KBM-7 (cell line): ENCODE measurements at regions not wholly inside any gene's neighbourhood (a gene's known extent, or its start where the extent isn't known, plus 50 kb on each side); places are given as distances from the start of the nearest gene placed in this dataset.

ENCODE experiments used
- DNase-seq: peaks from one replicate; pipeline ENCODE4 v3.0.0-alpha.2; 2015
- in situ Hi-C: fragments of 300-500 bp; cut with MboI; formaldehyde crosslinking; loops from 2 replicates; pipeline ENCODE4 v1.14.3; 2020; ENCODE audit warnings: low sequenced_read_pairs, low pct_unique_long_range_greater_than_20kb, mixed read lengths

- in situ Hi-C loops, result no loop called here
Observed at GRCh38 chr7:25279705-25280104, 51.4 kb upstream of the NPVF start.

GRCh38 chr7:25280181-25280580 is 51.9 kb upstream of the NPVF start:
- no peak for DNase-seq
- in situ Hi-C loops, result no loop called here

More at GRCh38 chr7:25279705-25280104, 51.4 kb upstream of the NPVF start:
- no peak for DNase-seq

GRCh38 chr7:25282194-25282593 is 53.9 kb upstream of the NPVF start:
- in situ Hi-C loops, result no loop called here
- DNase-seq, result no peak

- in situ Hi-C loops, result no loop called here
- no peak for DNase-seq
Observed at GRCh38 chr7:25286756-25287155, 58.5 kb upstream of the NPVF start.

GRCh38 chr7:25287291-25287690 is 59.0 kb upstream of the NPVF start:
- no peak for DNase-seq
- in situ Hi-C loops, result no loop called here

GRCh38 chr7:25288556-25289307 is 60.4 kb upstream of the NPVF start:
- no peak for DNase-seq
- in situ Hi-C loops, result no loop called here

GRCh38 chr7:25289518-25289917 is 61.2 kb upstream of the NPVF start:
- DNase-seq, result no peak
- in situ Hi-C loops, result no loop called here

GRCh38 chr7:25294624-25295023 is 66.3 kb upstream of the NPVF start:
- in situ Hi-C loops, result no loop called here
- no peak for DNase-seq

GRCh38 chr7:25295387-25295786 is 67.1 kb upstream of the NPVF start:
- in situ Hi-C loops, result no loop called here
- no peak for DNase-seq

- in situ Hi-C loops, result no loop called here
- DNase-seq, result no peak
Observed at GRCh38 chr7:25296086-25296485, 67.8 kb upstream of the NPVF start.

GRCh38 chr7:25297278-25297677 is 69.0 kb upstream of the NPVF start:
- no peak for DNase-seq
- in situ Hi-C loops, result no loop called here

GRCh38 chr7:25303281-25304181 is 75.2 kb upstream of the NPVF start:
- DNase-seq, result no peak
- in situ Hi-C loops, result no loop called here

- in situ Hi-C loops, result no loop called here
- DNase-seq, result no peak
Observed at GRCh38 chr7:25304691-25305090, 76.4 kb upstream of the NPVF start.

GRCh38 chr7:25305831-25306230 is 77.5 kb upstream of the NPVF start:
- no peak for DNase-seq
- in situ Hi-C loops, result no loop called here

GRCh38 chr7:25307624-25308023 is 79.3 kb upstream of the NPVF start:
- DNase-seq, result no peak

GRCh38 chr7:25308246-25308645 is 80.0 kb upstream of the NPVF start:
- in situ Hi-C loops, result no loop called here
- DNase-seq, result no peak

More at GRCh38 chr7:25307624-25308023, 79.3 kb upstream of the NPVF start:
- in situ Hi-C loops, result no loop called here

GRCh38 chr7:25308906-25309705 is 80.8 kb upstream of the NPVF start:
- in situ Hi-C loops, result no loop called here
- DNase-seq, result no peak

- in situ Hi-C loops, result no loop called here
- DNase-seq, result no peak
Observed at GRCh38 chr7:25310896-25311295, 82.6 kb upstream of the NPVF start.

- in situ Hi-C loops, result no loop called here
- no peak for DNase-seq
Observed at GRCh38 chr7:25311346-25311745, 83.1 kb upstream of the NPVF start.

GRCh38 chr7:25312968-25313367 is 84.7 kb upstream of the NPVF start:
- DNase-seq, result no peak
- in situ Hi-C loops, result no loop called here
